Endothelial cell of umbilical vein (primary cell): ENCODE measurements at regions not wholly inside any gene's neighbourhood (a gene's known extent, or its start where the extent isn't known, plus 50 kb on each side); places are given as distances from the start of the nearest gene placed in this dataset.

ENCODE experiments used
- BruUV-seq: library from RNA; stranded (reverse); fragments of 400-500 nt; replicated peaks from 2 replicates; lab custom pipeline; 2021; lab: Mats Ljungman, UMichigan
- CTCF ChIA-PET: fragments of 300-600, 350-600 bp; sonication (Branson Sonifier 250); formaldehyde crosslinking; loops from one replicate; lab custom pipeline; 2021; ENCODE audit warnings: antibody characterized with exemption, inconsistent platforms; lab: Charles Lee
- POLR2A ChIA-PET: fragments of 300-600, 350-600 bp; sonication (Branson Sonifier 250); formaldehyde crosslinking; loops from one replicate; lab custom pipeline; 2021; ENCODE audit warnings: antibody characterized with exemption, inconsistent platforms; lab: Charles Lee
- DNase-seq: peaks from one replicate; pipeline ENCODE4 v3.0.0-alpha.2; 2011; ENCODE audit warnings: low read depth, low spot score
- FAIRE-seq: peaks from 2 replicates; lab custom pipeline; 2011; peaks lifted over from hg19 to GRCh38; lab: Jason Lieb, UNC
- H2AFZ ChIP-seq: 2 replicates; pipeline ENCODE4 v1.6.0; 2012; ENCODE audit warnings: low read depth, low read length, control low read depth, inconsistent platforms
- H3K27ac ChIP-seq: 2 replicates; pipeline ENCODE4 v1.5.1; 2011; ENCODE audit warnings: low read depth, mild to moderate bottlenecking, control low read depth, low read length, moderate library complexity; ENCODE audit not compliant: insufficient read depth
- H3K27me3 ChIP-seq, 2 experiments: 2 replicates each; pipeline versions ENCODE4 v1.6.0 to v1.6.1; 2011; ENCODE audit warnings: low read length in 2 of 2, mixed read lengths in 1 of 2; ENCODE audit not compliant: control insufficient read depth in 2 of 2, insufficient read depth in 2 of 2
- H3K36me3 ChIP-seq, 2 experiments: 2 replicates in 1 of 2; 3 replicates in 1 of 2; pipeline ENCODE4 v1.5.1; 2011; ENCODE audit warnings: low read length in 2 of 2, mild to moderate bottlenecking in 1 of 2, moderate library complexity in 1 of 2; ENCODE audit not compliant: control insufficient read depth in 2 of 2, insufficient read depth in 2 of 2; ENCODE audit errors: extremely low read depth in 1 of 2
- H3K4me1 ChIP-seq: 3 replicates; pipeline ENCODE4 v1.5.1; 2011; ENCODE audit warnings: mild to moderate bottlenecking, low read length; ENCODE audit not compliant: control insufficient read depth, insufficient read depth; ENCODE audit errors: extremely low read depth
- H3K4me2 ChIP-seq: 2 replicates; pipeline ENCODE4 v1.6.1; 2011; ENCODE audit warnings: low read length, control low read depth, mixed read lengths; ENCODE audit not compliant: insufficient read depth
- H3K4me3 ChIP-seq, 3 experiments: fragments of 200-600 bp in 1 of 3; sonication (generic), shearing (Covaris generic) in 1 of 3; replicated peaks in 1 of 3; 2 replicates each; pipeline ENCODE4 v1.5.1; 2011 to 2016; ENCODE audit warnings: control low read depth in 3 of 3, low read length in 3 of 3, mild to moderate bottlenecking in 2 of 3, inconsistent platforms in 1 of 3, low read depth in 1 of 3, moderate library complexity in 1 of 3; ENCODE audit not compliant: insufficient read depth in 1 of 3
- H3K79me2 ChIP-seq: 2 replicates; pipeline ENCODE4 v1.6.0; 2012; ENCODE audit warnings: low read length, inconsistent platforms; ENCODE audit not compliant: control insufficient read depth, insufficient read depth
- H3K9ac ChIP-seq: replicated peaks from 2 replicates; pipeline ENCODE3; 2011; ENCODE audit warnings: low read length, control low read depth; ENCODE audit not compliant: insufficient read depth; ENCODE audit errors: extremely low read depth
- H3K9me1 ChIP-seq: replicated peaks from 3 replicates; pipeline ENCODE4 v1.6.0; 2011; ENCODE audit warnings: mild to moderate bottlenecking, low read length; ENCODE audit not compliant: control insufficient read depth, insufficient read depth; ENCODE audit errors: extremely low read depth
- H3K9me3 ChIP-seq: replicated peaks from 2 replicates; pipeline ENCODE4 v1.5.1; 2012; ENCODE audit warnings: low read length, inconsistent platforms; ENCODE audit not compliant: control insufficient read depth, insufficient read depth
- H4K20me1 ChIP-seq: replicated peaks from 2 replicates; pipeline ENCODE3; 2011; ENCODE audit warnings: mild to moderate bottlenecking, low read length; ENCODE audit not compliant: control insufficient read depth, insufficient read depth; ENCODE audit errors: extremely low read depth
- CTCF ChIP-seq, 2 donors: IDR thresholded peaks; 1 replicate in 1 of 2; 2 replicates in 1 of 2; pipeline ENCODE4 v1.5.1; 2011; ENCODE audit warnings: low read length in 2 of 2, mild to moderate bottlenecking in 2 of 2, moderate library complexity in 2 of 2, control low read depth in 1 of 2, inconsistent platforms in 1 of 2, low read depth in 1 of 2; ENCODE audit not compliant: insufficient read depth in 1 of 2; ENCODE audit errors: extremely low read depth in 1 of 2
- EZH2 ChIP-seq: IDR thresholded peaks from 2 replicates; pipeline ENCODE4 v1.6.1; 2012; ENCODE audit warnings: borderline replicate concordance, low read depth, mild to moderate bottlenecking, moderate library complexity, low read length, inconsistent platforms; ENCODE audit not compliant: severe bottlenecking
- FOS ChIP-seq: IDR thresholded peaks from 2 replicates; pipeline ENCODE4 v1.6.1; 2011; ENCODE audit warnings: mild to moderate bottlenecking, low read length, moderate library complexity, borderline replicate concordance; ENCODE audit not compliant: insufficient read depth
- GATA2 ChIP-seq: IDR thresholded peaks from 2 replicates; pipeline ENCODE4 v1.7.0; 2011; ENCODE audit warnings: low read depth, mild to moderate bottlenecking, moderate library complexity, mixed read lengths, low read length; ENCODE audit not compliant: insufficient read length, insufficient read depth
- JUN ChIP-seq: IDR thresholded peaks from 2 replicates; pipeline ENCODE4 v1.6.1; 2011; ENCODE audit warnings: borderline replicate concordance, low read depth; ENCODE audit not compliant: insufficient read length, insufficient read depth
- MAX ChIP-seq: IDR thresholded peaks from 2 replicates; pipeline ENCODE4 v1.6.1; 2011; ENCODE audit not compliant: insufficient read depth, insufficient read length
- MYC ChIP-seq: IDR thresholded peaks from one replicate; pipeline ENCODE4 v1.6.1; 2011; ENCODE audit warnings: mild to moderate bottlenecking, low read depth, low read length
- POLR2A ChIP-seq: IDR thresholded peaks from 2 replicates; pipeline ENCODE4 v1.6.1; 2012; ENCODE audit warnings: low read depth, mild to moderate bottlenecking, control low read depth, low read length
- POLR2AphosphoS5 ChIP-seq: IDR thresholded peaks from 2 replicates; pipeline ENCODE4 v1.6.1; 2012; ENCODE audit warnings: low read depth, mild to moderate bottlenecking, control low read depth, low read length, moderate library complexity; ENCODE audit not compliant: insufficient read depth
- dilution Hi-C: fragments of 300-500 bp; cut with MboI; formaldehyde crosslinking; loops from one replicate; pipeline ENCODE4 v1.15.0; 2019; ENCODE audit warnings: low sequenced_read_pairs; ENCODE audit not compliant: extremely low pct_ligation_motif_present
- intact Hi-C: fragments of 100-400 bp; cut with micrococcal nuclease; formaldehyde crosslinking; loops from one replicate; pipeline ENCODE4 v1.10.0; 2022

DNA sequence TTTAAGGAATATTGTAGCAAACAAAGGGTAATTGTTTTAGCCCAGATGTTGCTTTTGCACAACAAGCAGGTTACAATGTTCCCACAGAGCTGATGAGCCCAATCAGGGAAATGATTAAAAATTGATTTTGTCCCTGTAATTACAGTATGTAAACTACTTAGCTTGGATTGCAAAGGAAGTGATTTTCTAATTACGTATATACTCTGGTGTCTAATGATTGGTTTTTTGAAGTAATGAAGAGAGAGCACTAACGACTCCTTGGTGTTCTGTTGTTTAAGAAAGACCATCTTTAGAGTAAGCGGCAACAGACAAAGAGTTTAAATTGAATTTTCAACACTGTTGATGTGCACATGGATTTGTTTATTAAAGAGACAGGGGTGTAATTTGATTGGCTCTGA lies 95.3 kb upstream of the ZNF536 start:
- DNase-seq, result no peak
- no TSS peak for BruUV-seq
- TF ChIP-seq JUN (no peak), MAX (no peak), GATA2 (no peak), CTCF (IDR thresholded peaks at IDR 0.05; ENCODE audit: extremely low read depth in 1 of 2, insufficient read depth in 1 of 2, low read depth in 1 of 2, low read length in 2 of 2) (no peak), POLR2A (no peak), EZH2 (no peak), FOS (no peak), MYC (no peak), POLR2AphosphoS5 (no peak)

More for the DNA sequence above, 95.3 kb upstream of the ZNF536 start:
- no peak overlapping the region for H2AFZ ChIP-seq
- no peak overlapping the region for H3K4me3 ChIP-seq
- dilution Hi-C loops, result no loop called here
- FAIRE-seq, result no peak
- peaks cover 2% of the 10 kb centered on the region for H3K9me3 ChIP-seq
- H3K4me1 ChIP-seq, result no peaks in the 10 kb centered on the region
- H3K27ac ChIP-seq, result no peak overlapping the region
- H3K9ac ChIP-seq, result no peak overlapping the region
- POLR2A ChIA-PET, result no interaction called here
- intact Hi-C loops, result no loop called here
- no peaks in the 10 kb centered on the region for H3K9me1 ChIP-seq
- CTCF ChIA-PET, result no interaction called here
- no peak overlapping the region for H3K4me2 ChIP-seq
- H3K27me3 ChIP-seq, result no peaks in the 10 kb centered on the region
- H3K36me3 ChIP-seq, result no peaks in the 10 kb centered on the region
- no peaks in the 10 kb centered on the region for H4K20me1 ChIP-seq
- no peaks in the 10 kb centered on the region for H3K79me2 ChIP-seq
